H1 (cell line): ENCODE measurements at regions not wholly inside any gene's neighbourhood (a gene's known extent, or its start where the extent isn't known, plus 50 kb on each side); places are given as distances from the start of the nearest gene placed in this dataset.

Experiments used
- BCL11A ChIP-seq, 2 experiments: IDR thresholded peaks; one replicate each; pipeline ENCODE4 v1.6.1; 2011; ENCODE audit warnings: low read depth in 2 of 2, low read length in 2 of 2, mild to moderate bottlenecking in 2 of 2
- NRF1 ChIP-seq: IDR thresholded peaks from 2 replicates; pipeline ENCODE4 v1.6.1; 2011; ENCODE audit warnings: mild to moderate bottlenecking, low read depth, low read length, improper control_type of control experiment
- POLR2A ChIP-seq, 2 experiments: IDR thresholded peaks; 1 replicate in 1 of 2; 2 replicates in 1 of 2; pipeline ENCODE4 v1.6.1; 2011; ENCODE audit warnings: low read depth in 2 of 2, low read length in 2 of 2, mild to moderate bottlenecking in 2 of 2; ENCODE audit errors: control extremely low read depth in 1 of 2
- TCF12 ChIP-seq: IDR thresholded peaks from 2 replicates; pipeline ENCODE4 v1.6.1; 2011; ENCODE audit warnings: low read depth, mild to moderate bottlenecking, low read length

- TF ChIP-seq POLR2A (IDR thresholded peaks at IDR 0.05; ENCODE audit: control extremely low read depth in 1 of 2, low read depth in 2 of 2, low read length in 2 of 2) (no peak), BCL11A (IDR thresholded peaks at IDR 0.05; ENCODE audit: low read depth in 2 of 2, low read length in 2 of 2) (no peak), NRF1 (no peak), TCF12 (no peak)
These were observed 561.3 kb upstream of the WWC1 start (continued) for GRCh38 chr5:167730121-167730520.
